Adipose tissue (tissue), 3 donors: ENCODE measurements at regions not wholly inside any gene's neighbourhood (a gene's known extent, or its start where the extent isn't known, plus 50 kb on each side); places are given as distances from the start of the nearest gene placed in this dataset.

Experiments
- H3K27ac ChIP-seq: one replicate; pipeline ENCODE4 v1.5.1; 2013; ENCODE audit warnings: low read depth, low read length
- WGBS, 3 donors: extraction: QIAGEN DNeasy Blood & Tissue Kit; methylation state at CpG; one replicate each; pipeline ENCODE4 v1.1.7; 2013; 5-methylcytosine and 5-hydroxymethylcytosine counted together
- donor health status: healthy with polysubstance abuse.
- donor health status: Bipolar disorder and iron deficiency.
- donor health status: healthy.

GRCh38 chr13:40375489-40376171 is 290.8 kb downstream of the FOXO1 start:
- WGBS, 3 donors: 73 to 77% (median 74%) methylated on average over 7 of the region's 7 CpGs
- H3K27ac ChIP-seq: no peak overlapping the region

GRCh38 chr13:40376296-40376849 is 290.1 kb downstream of the FOXO1 start:
- no peak overlapping the region for H3K27ac ChIP-seq
- 63 to 86% (median 78%) methylated on average over 4 of the region's 4 CpGs for WGBS, 3 donors

GRCh38 chr13:40376867-40377535 is 289.4 kb downstream of the FOXO1 start:
- WGBS, 3 donors: 46 to 72% (median 52%) methylated on average over 10 of the region's 10 CpGs
- no peak overlapping the region for H3K27ac ChIP-seq

- WGBS, 3 donors: 73 to 93% (median 80%) methylated on average over 8 of the region's 8 CpGs
- H3K27ac ChIP-seq: no peak overlapping the region
Observed at GRCh38 chr13:40377783-40378182, 288.7 kb downstream of the FOXO1 start.

- WGBS, 3 donors: 60 to 71% (median 70%) methylated on average over 3 of the region's 3 CpGs
- no peak overlapping the region for H3K27ac ChIP-seq
Observed at GRCh38 chr13:40379196-40379595, 287.2 kb downstream of the FOXO1 start.

GRCh38 chr13:40379794-40380578 is 286.5 kb downstream of the FOXO1 start:
- H3K27ac ChIP-seq: no peak overlapping the region
- 65 to 81% (median 80%) methylated on average over 10 of the region's 10 CpGs for WGBS, 3 donors

- WGBS, 3 donors: 81 to 91% (median 84%) methylated on average over 27 of the region's 27 CpGs
- H3K27ac ChIP-seq: no peak overlapping the region
Observed at GRCh38 chr13:40381935-40382764, 284.3 kb downstream of the FOXO1 start.

- no peak overlapping the region for H3K27ac ChIP-seq
- 41 to 74% (median 69%) methylated on average over 7 of the region's 7 CpGs for WGBS, 3 donors
Observed at GRCh38 chr13:40383132-40383531, 283.3 kb downstream of the FOXO1 start.

GRCh38 chr13:40383885-40384284 is 282.6 kb downstream of the FOXO1 start:
- H3K27ac ChIP-seq: no peak overlapping the region
- 78 to 88% (median 86%) methylated on average over 4 of the region's 4 CpGs for WGBS, 3 donors

- WGBS, 3 donors: 70 to 84% (median 80%) methylated on average over 6 of the region's 6 CpGs
- H3K27ac ChIP-seq: no peak overlapping the region
Observed at GRCh38 chr13:40384976-40385857, 281.2 kb downstream of the FOXO1 start.

- no peak overlapping the region for H3K27ac ChIP-seq
- WGBS, 3 donors: 81 to 95% (median 87%) methylated on average over 4 of the region's 4 CpGs
Observed at GRCh38 chr13:40385858-40386180, 280.6 kb downstream of the FOXO1 start.

GRCh38 chr13:40386586-40386985 is 279.9 kb downstream of the FOXO1 start:
- H3K27ac ChIP-seq: no peak overlapping the region
- 75 to 93% (median 90%) methylated on average over 4 of the region's 4 CpGs for WGBS, 3 donors

- H3K27ac ChIP-seq: no peak overlapping the region
- 86 to 97% (median 93%) methylated on average over 4 to 6 of the region's 6 CpGs for WGBS, 3 donors
Observed at GRCh38 chr13:40387775-40388174, 278.7 kb downstream of the FOXO1 start.

- H3K27ac ChIP-seq: no peak overlapping the region
- 56 to 74% (median 57%) methylated on average over 11 of the region's 11 CpGs for WGBS, 3 donors
Observed at GRCh38 chr13:40388617-40389016, 277.8 kb downstream of the FOXO1 start.

GRCh38 chr13:40389081-40389641 is 277.3 kb downstream of the FOXO1 start:
- WGBS, 3 donors: 69 to 73% (median 71%) methylated on average over 10 of the region's 10 CpGs

GRCh38 chr13:40390401-40390916 is 276.0 kb downstream of the FOXO1 start:
- H3K27ac ChIP-seq: no peak overlapping the region
- 76 to 81% (median 79%) methylated on average over 9 of the region's 9 CpGs for whole genome bisulfite sequencing, 3 donors

More at GRCh38 chr13:40389081-40389641, 277.3 kb downstream of the FOXO1 start:
- no peak overlapping the region for H3K27ac ChIP-seq

GRCh38 chr13:40391788-40392187 is 274.7 kb downstream of the FOXO1 start:
- H3K27ac ChIP-seq: no peak overlapping the region

More at GRCh38 chr13:40391788-40392187, 274.7 kb downstream of the FOXO1 start:
- WGBS, 3 donors: 78 to 89% (median 89%) methylated on average over 5 of the region's 5 CpGs
